Rectal smooth muscle tissue (tissue), 1 donor: ENCODE measurements at regions not wholly inside any gene's neighbourhood (a gene's known extent, or its start where the extent isn't known, plus 50 kb on each side); places are given as distances from the start of the nearest gene placed in this dataset.
"Not testable (repeated sequence)": the region's sequence is repeated elsewhere in the genome, so short reads cannot be mapped to it uniquely, and the experiment has no call there.

ENCODE experiments used
- H3K27ac ChIP-seq: one replicate; pipeline ENCODE4 v1.7.0; 2013; ENCODE audit warnings: low read depth, low read length, inconsistent platforms
- H3K27me3 ChIP-seq: one replicate; pipeline ENCODE4 v1.7.0; 2013; ENCODE audit warnings: low read length; ENCODE audit not compliant: control insufficient read depth, insufficient read depth
- H3K36me3 ChIP-seq: one replicate; pipeline ENCODE4 v1.7.0; 2013; ENCODE audit warnings: low read length; ENCODE audit not compliant: control insufficient read depth, insufficient read depth
- H3K4me1 ChIP-seq: one replicate; pipeline ENCODE4 v1.7.0; 2013; ENCODE audit warnings: low read length; ENCODE audit not compliant: control insufficient read depth, insufficient read depth
- H3K4me3 ChIP-seq: one replicate; pipeline ENCODE4 v1.7.0; 2013; ENCODE audit warnings: low read length
- H3K9ac ChIP-seq: one replicate; pipeline ENCODE4 v1.7.0; 2013; ENCODE audit warnings: low read length

DNA sequence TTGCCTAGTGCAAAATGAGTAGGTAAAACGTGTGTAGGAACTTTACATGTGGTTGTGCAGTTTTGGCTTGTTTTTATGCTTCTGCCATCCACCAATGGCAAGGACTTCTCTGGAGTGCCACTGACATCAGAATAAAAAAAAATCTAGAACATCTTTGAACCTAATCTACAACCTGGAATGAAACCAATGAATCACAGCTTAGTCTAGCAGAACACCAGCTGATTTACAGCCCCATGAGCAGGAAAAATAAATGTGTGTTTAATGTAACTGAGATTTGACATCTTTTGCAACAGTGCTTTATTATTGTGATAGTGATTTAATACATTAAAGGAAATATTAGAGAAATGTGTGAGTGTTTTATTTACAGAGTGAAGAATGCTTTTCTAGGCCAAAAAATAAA lies 995.1 kb downstream of the PCDH7 start:
- Histone ChIP-seq H3K4me3 (no peak overlapping the region), H3K27ac (no peak overlapping the region), H3K36me3 (no peaks in the 10 kb centered on the region), H3K9ac (no peak overlapping the region), H3K4me1 (no peaks in the 10 kb centered on the region), H3K27me3 (no peaks in the 10 kb centered on the region)

DNA sequence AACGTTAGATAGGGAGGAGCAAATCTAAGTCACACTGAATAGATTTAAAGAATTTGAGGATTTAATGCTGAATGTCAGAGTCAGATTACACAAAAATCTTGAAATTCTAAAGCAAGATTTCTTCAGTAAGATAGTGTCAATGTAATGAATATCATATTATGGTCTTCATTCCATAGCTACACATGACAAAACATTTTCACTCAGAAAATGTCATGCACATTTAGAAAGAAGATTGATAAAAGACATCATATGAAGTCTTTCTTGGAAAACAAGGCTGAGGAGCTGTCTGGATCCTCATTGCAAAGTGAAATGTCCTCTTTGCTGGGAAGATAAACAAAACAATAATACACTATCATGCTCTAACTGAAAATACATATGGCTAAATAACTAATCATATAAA lies 1006.9 kb downstream of the PCDH7 start:
- no peak overlapping the region for H3K27ac ChIP-seq
- no peaks in the 10 kb centered on the region for H3K36me3 ChIP-seq
- H3K4me1 ChIP-seq, result no peaks in the 10 kb centered on the region
- no peak overlapping the region for H3K9ac ChIP-seq
- H3K27me3 ChIP-seq, result no peaks in the 10 kb centered on the region
- H3K4me3 ChIP-seq, result no peak overlapping the region

DNA sequence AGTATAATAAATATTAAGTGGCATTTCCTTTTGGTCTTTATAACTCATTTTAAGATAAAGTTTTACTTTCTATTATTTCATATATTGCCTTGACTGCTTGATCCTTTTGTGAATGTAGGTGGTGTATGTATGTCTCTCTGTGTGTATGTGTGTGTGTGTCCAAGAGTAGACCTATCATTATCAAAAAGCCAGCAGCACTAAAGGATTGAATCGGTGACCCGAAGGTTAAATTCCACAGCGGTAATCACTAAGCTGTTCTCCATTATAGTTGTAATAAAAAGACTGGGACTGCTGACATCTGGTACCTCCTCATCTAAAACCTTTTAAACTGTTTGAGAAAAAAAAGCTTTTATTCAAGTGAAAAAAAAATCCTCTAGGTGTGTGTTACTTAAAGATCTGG lies 1014.8 kb downstream of the PCDH7 start:
- Histone ChIP-seq H3K9ac (no peak overlapping the region), H3K4me1 (no peaks in the 10 kb centered on the region), H3K36me3 (no peaks in the 10 kb centered on the region), H3K27me3 (no peaks in the 10 kb centered on the region), H3K4me3 (no peak overlapping the region), H3K27ac (no peak overlapping the region)

DNA sequence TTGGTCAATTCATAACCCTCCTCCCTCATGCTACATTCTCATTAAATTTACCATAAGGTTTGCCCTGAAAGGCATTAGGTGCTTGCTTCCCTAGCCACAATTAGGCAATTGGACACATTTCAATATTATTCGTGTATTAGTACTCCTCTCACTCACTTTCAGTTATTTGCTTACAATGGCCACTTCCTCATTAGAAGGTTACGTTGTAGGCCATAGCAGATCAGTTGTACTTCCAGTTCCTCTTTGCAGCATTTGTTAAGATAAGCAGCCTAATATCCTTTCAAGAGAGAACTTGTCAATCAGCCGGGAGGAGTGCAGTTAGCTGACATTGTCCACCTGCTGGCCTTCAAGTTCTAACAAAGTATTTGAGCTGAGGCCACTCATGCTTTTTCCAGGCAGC lies 1017.2 kb downstream of the PCDH7 start:
- Histone ChIP-seq H3K4me3 (no peak overlapping the region), H3K27me3 (no peaks in the 10 kb centered on the region), H3K36me3 (no peaks in the 10 kb centered on the region), H3K4me1 (no peaks in the 10 kb centered on the region), H3K27ac (no peak overlapping the region), H3K9ac (no peak overlapping the region)

DNA sequence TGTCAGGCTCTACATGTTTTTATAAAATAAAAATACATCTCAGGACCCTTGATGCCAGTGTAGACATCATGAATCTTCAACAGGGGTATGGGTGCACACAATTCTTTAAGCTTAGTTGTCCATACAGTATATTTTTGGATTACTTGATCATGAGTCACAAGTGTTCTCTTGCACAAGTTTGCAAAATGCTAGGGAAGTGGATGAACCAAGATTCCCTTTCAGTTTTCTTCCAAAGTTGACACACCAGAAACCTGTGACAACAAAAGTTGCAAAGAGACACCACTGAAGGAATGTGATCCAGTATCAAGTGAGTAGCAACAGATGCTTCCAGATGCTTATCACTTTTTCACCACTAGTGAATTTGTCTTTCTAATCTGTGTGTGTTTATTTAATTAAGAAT lies 1021.2 kb downstream of the PCDH7 start:
- Histone ChIP-seq H3K27me3 (no peaks in the 10 kb centered on the region), H3K27ac (no peak overlapping the region), H3K4me1 (no peaks in the 10 kb centered on the region), H3K4me3 (no peak overlapping the region), H3K9ac (no peak overlapping the region), H3K36me3 (no peaks in the 10 kb centered on the region)

DNA sequence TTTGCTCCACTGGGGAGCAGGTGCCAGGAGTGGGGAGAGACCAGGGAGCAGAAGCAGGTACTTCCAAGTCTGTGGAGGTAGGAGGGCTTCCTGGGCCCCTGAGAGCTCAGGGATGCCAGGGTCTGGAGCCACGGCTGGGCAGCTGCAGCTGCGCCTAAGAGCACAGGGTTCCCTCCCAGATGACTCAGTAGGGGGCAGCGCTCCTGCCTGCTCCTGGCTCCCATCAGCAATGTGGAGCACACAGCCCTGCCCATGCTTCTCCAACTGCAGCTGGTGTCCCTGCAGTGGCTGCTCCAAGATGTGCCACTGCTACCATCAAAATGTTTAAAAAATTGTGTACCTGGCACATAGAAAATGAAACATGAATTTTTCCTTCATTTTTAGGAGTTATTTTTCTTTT lies 1028.2 kb downstream of the PCDH7 start:
- Histone ChIP-seq H3K4me1 (no peaks in the 10 kb centered on the region), H3K9ac (no peak overlapping the region), H3K27ac (no peak overlapping the region), H3K36me3 (no peaks in the 10 kb centered on the region), H3K27me3 (no peaks in the 10 kb centered on the region), H3K4me3 (no peak overlapping the region)

DNA sequence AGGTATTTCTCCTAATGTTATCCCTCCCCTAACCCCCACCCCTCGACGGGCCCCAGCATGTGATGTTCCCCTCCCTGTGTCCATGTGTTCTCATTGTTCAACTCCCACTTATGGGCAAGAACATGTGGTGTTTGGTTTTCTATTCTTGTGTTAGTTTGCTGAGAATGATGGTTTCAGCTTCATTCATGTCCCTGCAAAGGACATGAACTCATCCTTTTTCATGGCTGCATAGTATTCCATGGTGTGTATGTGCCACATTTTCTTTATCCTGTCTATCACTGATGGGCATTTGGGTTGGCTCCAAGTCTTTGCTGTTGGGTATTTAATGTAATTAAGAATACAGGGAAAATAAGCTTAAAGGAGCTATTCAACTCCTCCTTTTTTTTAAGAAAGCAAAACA lies 1030.4 kb downstream of the PCDH7 start:
- not testable (repeated sequence) for H3K27ac ChIP-seq, H3K27me3 ChIP-seq, H3K36me3 ChIP-seq, H3K9ac ChIP-seq, H3K4me3 ChIP-seq, H3K4me1 ChIP-seq

DNA sequence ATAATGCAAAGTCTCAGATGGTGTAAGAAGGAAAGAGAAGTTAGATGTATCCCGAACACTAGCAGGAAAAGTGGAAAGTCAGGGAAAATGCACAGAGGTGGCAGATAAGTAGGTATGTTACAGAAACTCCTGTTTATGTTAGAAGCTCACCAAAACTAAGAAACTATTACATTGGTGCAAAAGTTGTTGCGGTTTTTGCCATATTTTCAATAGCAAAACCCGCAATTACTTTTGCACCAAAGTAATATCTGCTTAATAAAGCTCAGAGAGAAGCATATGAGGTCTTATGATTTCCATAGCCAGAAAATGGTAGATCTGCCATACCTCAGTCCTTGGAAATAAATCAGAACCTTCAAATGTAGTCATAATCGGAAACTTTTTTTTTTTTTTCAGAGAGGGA lies 1035.6 kb downstream of the PCDH7 start:
- no peaks in the 10 kb centered on the region for H3K27me3 ChIP-seq

DNA sequence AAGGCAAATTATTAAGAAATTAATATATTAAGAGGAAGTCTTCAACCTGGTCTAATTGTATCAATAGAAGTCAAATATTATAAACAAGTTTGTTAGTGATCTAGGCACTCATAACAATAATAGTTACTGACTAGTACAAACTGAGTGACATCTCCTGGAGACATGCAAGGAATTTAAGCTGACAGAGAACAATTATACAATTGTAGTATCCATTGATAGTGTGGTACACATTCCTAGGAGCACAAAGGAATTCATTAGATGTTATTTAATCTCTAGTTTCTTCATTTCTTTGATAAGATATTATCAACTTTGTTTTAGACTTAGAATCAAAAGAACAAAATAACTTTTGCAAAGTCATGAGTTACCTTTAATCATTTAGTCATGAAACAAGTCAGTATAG lies 1048.6 kb downstream of the PCDH7 start:
- H3K36me3 ChIP-seq, result no peaks in the 10 kb centered on the region
- no peak overlapping the region for H3K27ac ChIP-seq
- H3K4me3 ChIP-seq, result no peak overlapping the region
- H3K9ac ChIP-seq, result no peak overlapping the region
- no peaks in the 10 kb centered on the region for H3K4me1 ChIP-seq
- H3K27me3 ChIP-seq, result no peaks in the 10 kb centered on the region

More for the DNA sequence above, 1035.6 kb downstream of the PCDH7 start:
- Histone ChIP-seq H3K9ac (no peak overlapping the region), H3K36me3 (no peaks in the 10 kb centered on the region), H3K4me3 (no peak overlapping the region), H3K27ac (no peak overlapping the region), H3K4me1 (no peaks in the 10 kb centered on the region)

DNA sequence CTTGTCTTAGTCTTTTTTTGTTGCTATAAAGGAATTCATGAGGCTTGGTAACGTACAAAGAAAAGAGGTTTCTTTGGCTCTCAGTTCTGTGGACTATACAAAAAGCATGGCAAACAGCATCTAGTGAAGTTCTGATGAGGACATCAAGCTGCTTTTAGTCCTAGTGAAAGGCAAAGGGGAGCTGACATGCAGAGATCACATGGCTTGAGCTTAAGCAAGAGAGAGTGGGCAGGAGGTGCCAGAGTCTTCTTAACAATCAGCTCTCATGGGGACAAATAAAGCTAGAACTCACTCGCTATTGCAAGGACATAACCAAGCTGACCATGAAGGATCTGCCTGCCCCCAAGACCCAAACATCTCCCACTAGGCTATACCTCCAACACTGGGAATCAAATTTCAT lies 1063.1 kb downstream of the PCDH7 start:
- Histone ChIP-seq H3K27ac (no peak overlapping the region), H3K36me3 (no peaks in the 10 kb centered on the region), H3K4me3 (no peak overlapping the region), H3K9ac (no peak overlapping the region), H3K4me1 (no peaks in the 10 kb centered on the region), H3K27me3 (no peaks in the 10 kb centered on the region)

DNA sequence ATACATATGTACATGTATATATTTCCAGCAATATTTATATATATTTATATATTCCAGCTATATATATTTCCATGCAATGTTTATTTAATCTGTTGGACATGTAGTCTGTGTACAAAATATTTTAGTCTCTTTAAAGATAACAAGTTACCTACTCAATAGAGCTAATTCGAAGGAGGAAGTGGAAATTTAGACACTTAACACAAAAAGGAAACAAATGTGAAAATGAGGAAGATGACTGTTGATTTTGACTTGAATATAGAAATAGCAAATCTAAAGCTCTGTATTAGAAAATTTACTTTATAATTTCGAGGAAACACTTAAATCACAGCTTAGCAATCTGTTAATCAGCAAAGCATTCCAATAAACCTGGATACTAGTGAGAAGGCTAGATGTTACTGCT lies 1064.4 kb downstream of the PCDH7 start:
- H3K36me3 ChIP-seq, result no peaks in the 10 kb centered on the region
- H3K4me1 ChIP-seq, result no peaks in the 10 kb centered on the region
- H3K27me3 ChIP-seq, result no peaks in the 10 kb centered on the region
- no peak overlapping the region for H3K9ac ChIP-seq
- H3K4me3 ChIP-seq, result no peak overlapping the region
- H3K27ac ChIP-seq, result no peak overlapping the region

DNA sequence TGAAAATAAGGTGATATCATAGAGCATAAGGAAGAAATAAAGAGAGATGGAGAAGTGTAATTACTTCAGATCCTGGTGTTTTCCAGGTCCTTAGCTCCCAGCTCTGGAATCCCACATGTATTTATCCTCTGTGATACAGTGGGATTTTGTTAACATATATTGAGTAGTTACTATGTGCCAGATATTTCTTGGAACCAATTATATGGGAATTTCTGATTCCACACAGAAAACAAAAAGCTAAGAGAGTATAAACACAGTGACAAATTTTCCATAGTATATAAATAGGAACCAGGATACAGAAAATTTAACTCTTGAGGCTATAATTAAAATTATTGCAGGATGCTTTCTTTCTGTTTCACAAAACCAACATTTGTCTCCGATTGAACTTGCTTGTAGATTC lies 1067.5 kb downstream of the PCDH7 start:
- no peaks in the 10 kb centered on the region for H3K36me3 ChIP-seq
- no peak overlapping the region for H3K27ac ChIP-seq

DNA sequence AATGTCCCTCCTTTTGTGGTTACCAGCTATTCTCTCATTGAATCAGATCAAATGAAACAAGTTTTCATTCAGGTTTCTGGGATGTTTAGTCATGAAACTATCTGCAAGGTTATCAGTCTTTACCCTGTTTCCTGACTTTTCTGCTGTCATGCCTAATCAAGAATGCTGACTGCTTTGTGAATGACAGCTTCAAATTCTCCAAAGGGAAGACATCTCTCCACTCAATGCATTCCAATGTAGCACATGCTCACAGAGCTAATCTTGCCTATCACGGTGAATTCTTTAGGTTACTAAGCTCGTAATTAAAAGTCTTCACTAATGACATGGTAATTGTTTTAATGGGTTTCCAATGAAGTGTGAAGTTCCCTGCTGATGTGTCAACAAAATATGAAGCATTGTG lies 1068.5 kb downstream of the PCDH7 start:
- H3K27ac ChIP-seq, result no peak overlapping the region
- H3K9ac ChIP-seq, result no peak overlapping the region
- H3K4me1 ChIP-seq, result no peaks in the 10 kb centered on the region
- no peaks in the 10 kb centered on the region for H3K36me3 ChIP-seq
- no peak overlapping the region for H3K4me3 ChIP-seq
- no peaks in the 10 kb centered on the region for H3K27me3 ChIP-seq

More for the DNA sequence above, 1067.5 kb downstream of the PCDH7 start:
- Histone ChIP-seq H3K27me3 (no peaks in the 10 kb centered on the region), H3K4me1 (no peaks in the 10 kb centered on the region), H3K9ac (no peak overlapping the region), H3K4me3 (no peak overlapping the region)

DNA sequence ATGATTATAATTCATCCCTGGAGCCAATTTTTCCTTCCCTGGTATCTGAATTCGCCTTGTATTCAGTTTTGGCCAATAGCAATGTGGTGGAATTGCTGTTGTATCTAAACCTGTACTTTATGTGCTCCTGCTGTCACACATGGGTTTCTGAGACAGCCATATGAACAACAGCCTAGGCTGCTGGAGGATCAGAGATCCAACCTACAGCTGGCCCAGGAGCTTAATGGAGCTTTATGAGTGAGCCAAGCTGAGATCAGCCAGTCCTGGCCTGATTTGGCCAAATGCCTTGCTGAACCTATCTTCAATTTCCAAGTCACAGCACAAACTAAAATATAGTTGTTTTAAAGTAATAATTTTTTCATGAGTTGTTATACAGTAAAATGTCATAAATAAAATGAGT lies 1071.5 kb downstream of the PCDH7 start:
- Histone ChIP-seq H3K36me3 (no peaks in the 10 kb centered on the region), H3K4me3 (no peak overlapping the region), H3K9ac (no peak overlapping the region), H3K27ac (no peak overlapping the region), H3K27me3 (no peaks in the 10 kb centered on the region), H3K4me1 (no peaks in the 10 kb centered on the region)
